Caco-2 (cell line): ENCODE measurements at regions not wholly inside any gene's neighbourhood (a gene's known extent, or its start where the extent isn't known, plus 50 kb on each side); places are given as distances from the start of the nearest gene placed in this dataset.

Experiments used
- BruUV-seq: library from RNA; stranded (reverse); fragments of 400-500 nt; replicated peaks from 2 replicates; lab custom pipeline; 2021; lab: Mats Ljungman, UMichigan
- CTCF ChIA-PET: fragments of 300-600 bp; sonication (Branson Sonifier 250); formaldehyde crosslinking; loops from one replicate; lab custom pipeline; 2022; ENCODE audit warnings: antibody characterized with exemption; lab: Charles Lee
- POLR2A ChIA-PET: fragments of 300-600 bp; sonication (Branson Sonifier 250); formaldehyde crosslinking; loops from one replicate; lab custom pipeline; 2022; ENCODE audit warnings: antibody characterized with exemption; lab: Charles Lee
- DNase-seq, 2 experiments: peaks; one replicate each; pipeline versions ENCODE4 v3.0.0 to v3.0.0-alpha.2; 2020 to 2022
- H3K27me3 ChIP-seq: replicated peaks from 2 replicates; pipeline ENCODE4 v1.6.0; 2011; ENCODE audit warnings: low read length; ENCODE audit not compliant: control insufficient read depth, insufficient read depth
- H3K36me3 ChIP-seq: 2 replicates; pipeline ENCODE4 v1.5.1; 2011; ENCODE audit warnings: low read length; ENCODE audit not compliant: control insufficient read depth, insufficient read depth
- H3K4me1 ChIP-seq: fragments of 250-450 bp; sonication (Bioruptor Pico); 2 replicates; pipeline ENCODE4 v1.5.1; 2020; ENCODE audit warnings: mild to moderate bottlenecking
- H3K4me3 ChIP-seq: 2 replicates; pipeline ENCODE4 v1.5.1; 2011; ENCODE audit warnings: low read depth, mild to moderate bottlenecking, control low read depth, low read length
- H3K9me3 ChIP-seq: fragments of 250-450 bp; sonication (Bioruptor Pico); 2 replicates; pipeline ENCODE4 v1.5.1; 2020; ENCODE audit warnings: mild to moderate bottlenecking, moderate library complexity
- H3K27ac Mint-ChIP-seq: one replicate; pipeline ENCODE4 v1.8.0; 2022; ENCODE audit warnings: mixed read lengths; ENCODE audit not compliant: unreplicated experiment
- H3K27me3 Mint-ChIP-seq: one replicate; pipeline ENCODE4 v1.8.0; 2022; ENCODE audit warnings: mixed read lengths; ENCODE audit not compliant: insufficient read depth, unreplicated experiment
- H3K36me3 Mint-ChIP-seq: one replicate; pipeline ENCODE4 v1.8.0; 2022; ENCODE audit warnings: mild to moderate bottlenecking, mixed read lengths; ENCODE audit not compliant: insufficient read depth, unreplicated experiment
- H3K4me1 Mint-ChIP-seq: one replicate; pipeline ENCODE4 v1.8.0; 2022; ENCODE audit warnings: low read depth, mixed read lengths; ENCODE audit not compliant: unreplicated experiment
- H3K4me3 Mint-ChIP-seq: one replicate; pipeline ENCODE4 v1.8.0; 2022; ENCODE audit warnings: mild to moderate bottlenecking, moderate library complexity, mixed read lengths; ENCODE audit not compliant: unreplicated experiment
- H3K9me3 Mint-ChIP-seq: one replicate; pipeline ENCODE4 v1.8.0; 2022; ENCODE audit warnings: mixed read lengths; ENCODE audit not compliant: unreplicated experiment
- CTCF ChIP-seq, 2 experiments: fragments of 200-600 bp in 1 of 2; IDR thresholded peaks; 1 replicate in 1 of 2; 2 replicates in 1 of 2; pipeline versions ENCODE4 v1.5.1 to v1.8.0; 2011 to 2022; ENCODE audit warnings: antibody characterized with exemption in 1 of 2, control low read depth in 1 of 2, inconsistent platforms in 1 of 2, low read depth in 1 of 2, low read length in 1 of 2, mild to moderate bottlenecking in 1 of 2, moderate library complexity in 1 of 2; ENCODE audit not compliant: insufficient read depth in 1 of 2, severe bottlenecking in 1 of 2, unreplicated experiment in 1 of 2
- intact Hi-C: fragments of 100-400 bp; cut with micrococcal nuclease; formaldehyde crosslinking; loops from one replicate; pipeline ENCODE4 v1.10.0; 2022; ENCODE audit not compliant: unreplicated experiment

GRCh38 chr2:234147335-234147861, 96.9 kb downstream of the SPP2 start:
- no peaks in the 10 kb centered on the region for H3K27me3 ChIP-seq
- Mint-ChIP-seq H3K27me3 (no peaks in the 10 kb centered on the region), H3K9me3 (peaks cover 11% of the 10 kb centered on the region), H3K4me3 (no peak overlapping the region), H3K36me3 (no peaks in the 10 kb centered on the region), H3K27ac (peak overlapping the region; percentile 57), H3K4me1 (peaks cover 13% of the 10 kb centered on the region)
- no peak overlapping the region for H3K4me3 ChIP-seq
- no peak for TF ChIP-seq CTCF (IDR thresholded peaks at IDR 0.05; ENCODE audit: insufficient read depth in 1 of 2, low read depth in 1 of 2, low read length in 1 of 2, severe bottlenecking in 1 of 2, unreplicated experiment in 1 of 2)
- intact Hi-C loops = no loop called here
- BruUV-seq = no TSS peak
- no peaks in the 10 kb centered on the region for H3K36me3 ChIP-seq
- no peaks in the 10 kb centered on the region for H3K9me3 ChIP-seq
- H3K4me1 ChIP-seq = peaks cover 27% of the 10 kb centered on the region
- ChIA-PET POLR2A (no interaction called here), CTCF (no interaction called here)
- no peak for DNase-seq

- Mint-ChIP-seq H3K4me1 (peaks cover 13% of the 10 kb centered on the region), H3K27ac (no peak overlapping the region), H3K9me3 (peaks cover 11% of the 10 kb centered on the region), H3K36me3 (no peaks in the 10 kb centered on the region), H3K4me3 (no peak overlapping the region), H3K27me3 (no peaks in the 10 kb centered on the region)
- ChIA-PET POLR2A (no interaction called here), CTCF (no interaction called here)
- Histone ChIP-seq H3K27me3 (no peaks in the 10 kb centered on the region), H3K4me3 (no peak overlapping the region), H3K4me1 (peaks cover 27% of the 10 kb centered on the region), H3K9me3 (no peaks in the 10 kb centered on the region), H3K36me3 (no peaks in the 10 kb centered on the region)
- DNase-seq = no peak
- intact Hi-C loops = no loop called here
- TF ChIP-seq CTCF (IDR thresholded peaks at IDR 0.05; ENCODE audit: insufficient read depth in 1 of 2, low read depth in 1 of 2, low read length in 1 of 2, severe bottlenecking in 1 of 2, unreplicated experiment in 1 of 2) = no peak
- BruUV-seq = no TSS peak
Measured at GRCh38 chr2:234146087-234146826, 95.8 kb downstream of the SPP2 start.

GRCh38 chr2:234145511-234145910, 95.0 kb downstream of the SPP2 start:
- Mint-ChIP-seq H3K27me3 (no peaks in the 10 kb centered on the region), H3K4me3 (no peak overlapping the region), H3K4me1 (peaks cover 13% of the 10 kb centered on the region), H3K36me3 (no peaks in the 10 kb centered on the region), H3K27ac (no peak overlapping the region), H3K9me3 (peaks cover 11% of the 10 kb centered on the region)
- Histone ChIP-seq H3K4me3 (no peak overlapping the region), H3K36me3 (no peaks in the 10 kb centered on the region), H3K27me3 (no peaks in the 10 kb centered on the region), H3K9me3 (no peaks in the 10 kb centered on the region), H3K4me1 (peaks cover 27% of the 10 kb centered on the region)
- no peak for DNase-seq
- BruUV-seq = no TSS peak
- intact Hi-C loops = no loop called here
- POLR2A ChIA-PET = no interaction called here
- CTCF ChIA-PET = no interaction called here
- no peak for TF ChIP-seq CTCF (IDR thresholded peaks at IDR 0.05; ENCODE audit: insufficient read depth in 1 of 2, low read depth in 1 of 2, low read length in 1 of 2, severe bottlenecking in 1 of 2, unreplicated experiment in 1 of 2)
